ENCODE measurements at regions not wholly inside any gene's neighbourhood (a gene's known extent, or its start where the extent isn't known, plus 50 kb on each side); places are given as distances from the start of the nearest gene placed in this dataset.

DNA sequence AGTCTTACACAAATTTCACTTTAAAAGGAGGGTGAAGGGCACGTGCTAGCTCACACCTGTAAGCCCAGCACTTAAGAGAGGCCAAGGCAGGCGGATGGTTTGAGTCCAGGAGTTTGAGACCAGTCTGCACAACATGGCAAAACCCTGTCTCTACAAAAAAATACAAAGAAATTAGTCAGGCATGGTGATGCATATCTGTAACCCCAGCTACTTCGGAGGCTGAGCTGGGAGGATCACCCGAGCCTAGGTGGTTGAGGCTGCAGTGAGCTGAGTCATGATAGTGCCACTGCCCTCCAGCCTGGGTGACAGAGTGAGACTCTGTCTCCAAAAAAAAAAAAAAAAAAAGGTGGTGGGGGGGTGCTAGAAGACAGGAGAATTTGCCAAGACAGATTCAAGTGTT lies 237.3 kb upstream of the KLF14 start:
- WGBS = 95% methylated on average over 4 of the region's 4 CpGs
- no peaks in the 10 kb centered on the region for H3K36me3 ChIP-seq (ENCODE audit: insufficient read depth)
- no peak for DNase-seq (ENCODE audit: extremely low spot score)
- no peak overlapping the region for H3K4me3 ChIP-seq (ENCODE audit: low read depth, low read length)
- no peak overlapping the region for H3K27ac ChIP-seq (ENCODE audit: low read depth)
- peaks cover 3% of the 10 kb centered on the region for H3K4me1 ChIP-seq (ENCODE audit: insufficient read depth)

DNA sequence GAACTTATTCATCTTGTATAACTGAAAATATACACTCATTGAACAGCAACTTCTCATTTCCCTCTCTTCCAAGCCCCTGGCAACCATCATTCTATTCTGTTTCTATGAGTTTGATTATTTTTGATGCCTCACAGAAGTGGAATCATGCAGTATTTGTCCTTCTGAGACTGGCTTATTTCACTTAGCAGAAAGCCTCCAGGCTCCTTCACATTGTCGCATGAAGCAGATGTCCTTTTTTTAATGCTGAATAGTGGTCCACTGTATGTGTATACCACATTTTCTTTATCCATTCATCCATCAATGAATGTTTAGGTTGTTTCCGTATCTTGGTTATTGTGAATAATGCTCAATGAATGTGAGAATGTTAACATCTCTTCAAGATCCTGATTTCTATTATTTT lies 238.2 kb upstream of the KLF14 start:
- Histone ChIP-seq H3K27ac (ENCODE audit: low read depth) (no peak overlapping the region), H3K4me1 (ENCODE audit: insufficient read depth) (peaks cover 3% of the 10 kb centered on the region)
- no peak for DNase-seq (ENCODE audit: extremely low spot score)

DNA sequence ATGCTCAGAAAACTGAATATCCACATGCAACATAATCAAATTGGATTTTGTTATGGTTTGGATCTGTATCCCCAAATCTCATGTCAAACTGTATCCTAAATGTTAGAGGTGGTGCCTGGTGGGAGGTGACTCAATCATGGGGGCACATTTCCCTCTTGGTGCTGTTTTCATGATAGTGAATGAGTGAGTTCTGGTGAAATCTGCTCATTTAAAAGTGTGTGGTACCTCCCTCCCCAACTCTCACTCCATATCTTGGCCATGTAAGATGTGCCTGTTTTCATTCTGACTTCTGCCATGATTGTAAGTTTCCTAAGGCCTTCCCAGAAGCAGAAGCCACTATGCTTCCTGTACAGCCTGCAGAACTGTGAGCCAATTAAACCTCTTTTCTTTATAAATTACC lies 239.6 kb upstream of the KLF14 start:
- no peak for DNase-seq (ENCODE audit: extremely low spot score)
- Histone ChIP-seq H3K27ac (ENCODE audit: low read depth) (no peak overlapping the region), H3K4me1 (ENCODE audit: insufficient read depth) (peaks cover 3% of the 10 kb centered on the region)

More for the DNA sequence above, 238.2 kb upstream of the KLF14 start:
- Histone ChIP-seq H3K36me3 (ENCODE audit: insufficient read depth) (no peaks in the 10 kb centered on the region), H3K4me3 (ENCODE audit: low read depth, low read length) (no peak overlapping the region)
- whole genome bisulfite sequencing = 97% methylated on average over 2 of the region's 2 CpGs

DNA sequence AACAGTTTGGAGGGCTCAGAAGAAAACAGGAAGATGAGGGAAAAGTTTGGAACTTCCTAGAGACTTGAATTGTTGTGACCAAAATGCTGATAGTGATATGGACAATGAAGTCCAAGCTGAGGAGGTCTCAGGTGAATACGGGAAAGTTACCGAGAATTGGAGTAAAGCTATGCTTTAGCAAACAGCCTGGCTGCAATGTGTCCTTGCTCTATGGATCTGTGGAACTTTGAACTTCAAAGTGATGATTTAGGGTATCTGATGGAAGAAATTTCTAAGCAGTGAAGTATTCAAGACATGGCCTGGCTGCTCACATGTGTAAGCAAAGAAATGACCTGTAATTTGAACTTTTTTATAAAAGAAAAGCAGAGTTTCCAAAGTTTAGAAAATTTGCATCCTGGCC lies 240.2 kb upstream of the KLF14 start:
- Histone ChIP-seq H3K4me1 (ENCODE audit: insufficient read depth) (peaks cover 3% of the 10 kb centered on the region), H3K4me3 (ENCODE audit: low read depth, low read length) (no peak overlapping the region), H3K27ac (ENCODE audit: low read depth) (no peak overlapping the region), H3K36me3 (ENCODE audit: insufficient read depth) (no peaks in the 10 kb centered on the region)
- no peak for DNase-seq (ENCODE audit: extremely low spot score)
- 98% methylated on average over 2 of the region's 2 CpGs for WGBS

More for the DNA sequence above, 239.6 kb upstream of the KLF14 start:
- Histone ChIP-seq H3K36me3 (ENCODE audit: insufficient read depth) (no peaks in the 10 kb centered on the region), H3K4me3 (ENCODE audit: low read depth, low read length) (no peak overlapping the region)

DNA sequence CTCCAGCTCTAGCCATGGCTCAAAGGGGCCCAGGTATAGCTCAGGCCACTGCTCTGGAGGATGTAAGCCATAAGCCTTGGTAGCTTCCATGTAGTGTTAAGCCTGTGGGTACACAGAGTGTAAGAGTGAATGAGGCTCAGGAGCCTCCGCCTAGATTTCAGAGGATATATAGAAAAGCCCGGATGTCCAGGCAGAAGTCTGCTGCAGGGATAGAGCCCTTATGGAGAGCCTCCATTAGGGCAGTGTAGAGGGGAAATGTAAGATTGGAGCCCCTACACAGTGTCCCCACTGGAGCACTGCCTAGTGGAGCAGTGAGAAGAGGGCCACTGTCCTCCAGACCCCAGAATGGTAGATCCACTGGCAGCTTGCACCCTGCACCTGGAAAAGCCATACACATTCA lies 240.8 kb upstream of the KLF14 start:
- Histone ChIP-seq H3K4me3 (ENCODE audit: low read depth, low read length) (no peak overlapping the region), H3K4me1 (ENCODE audit: insufficient read depth) (peaks cover 3% of the 10 kb centered on the region), H3K36me3 (ENCODE audit: insufficient read depth) (no peaks in the 10 kb centered on the region), H3K27ac (ENCODE audit: low read depth) (no peak overlapping the region)
- 95% methylated on average over 2 of the region's 2 CpGs for WGBS
- no peak for DNase-seq (ENCODE audit: extremely low spot score)

DNA sequence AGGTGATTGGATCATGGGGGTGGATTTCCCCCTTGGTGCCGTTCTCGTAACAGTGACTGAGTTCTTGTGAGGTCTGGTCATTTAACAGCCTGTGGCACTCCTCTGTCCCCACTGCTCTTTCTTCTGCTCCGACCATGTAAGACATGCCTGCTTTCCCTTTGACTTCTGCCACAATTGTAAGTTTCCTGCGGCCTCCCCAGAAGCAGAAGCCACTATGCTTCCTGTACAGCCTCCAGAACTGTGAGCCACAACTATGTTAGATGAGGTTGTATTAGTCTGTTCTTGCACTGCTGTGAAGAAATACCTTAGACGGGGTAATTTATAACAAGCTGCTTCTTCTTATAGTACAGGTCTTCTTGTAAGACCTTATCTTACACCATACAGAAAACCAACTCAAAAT lies 241.7 kb upstream of the KLF14 start:
- no peak overlapping the region for H3K4me3 ChIP-seq (ENCODE audit: low read depth, low read length)
- whole genome bisulfite sequencing = 93% methylated on average over 5 of the region's 5 CpGs
- H3K4me1 ChIP-seq (ENCODE audit: insufficient read depth) = no peaks in the 10 kb centered on the region
- no peaks in the 10 kb centered on the region for H3K36me3 ChIP-seq (ENCODE audit: insufficient read depth)
- no peak for DNase-seq (ENCODE audit: extremely low spot score)
- no peak overlapping the region for H3K27ac ChIP-seq (ENCODE audit: low read depth)

DNA sequence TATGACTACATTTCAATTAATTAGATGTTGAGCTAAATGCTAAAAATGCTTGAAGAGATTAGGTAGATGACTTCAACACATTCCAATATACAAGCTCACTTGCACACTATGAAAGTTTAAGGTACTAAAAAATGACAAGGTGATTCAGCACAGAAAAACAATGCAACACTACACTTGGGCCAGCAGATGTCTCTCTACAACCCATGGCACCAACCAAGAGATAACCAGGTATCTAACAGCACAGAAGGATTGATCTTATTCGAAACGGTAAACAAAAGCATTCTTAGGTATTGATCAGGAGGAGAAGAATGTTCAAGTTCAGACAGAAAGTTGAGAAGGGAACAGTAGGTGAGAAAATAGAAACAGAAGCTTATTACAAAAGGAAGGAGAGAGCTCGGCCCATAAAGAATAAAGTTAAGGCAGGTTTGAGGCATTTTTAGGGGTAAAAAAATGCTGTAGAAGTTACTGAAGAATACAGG lies 248.2 kb upstream of the KLF14 start:
- no peak overlapping the region for H3K4me3 ChIP-seq (ENCODE audit: low read depth, low read length)
- no peak for DNase-seq (ENCODE audit: extremely low spot score)
- H3K36me3 ChIP-seq (ENCODE audit: insufficient read depth) = no peaks in the 10 kb centered on the region
- WGBS = 35% methylated on average over 3 of the region's 3 CpGs
- no peak overlapping the region for H3K27ac ChIP-seq (ENCODE audit: low read depth)
- H3K4me1 ChIP-seq (ENCODE audit: insufficient read depth) = no peaks in the 10 kb centered on the region

DNA sequence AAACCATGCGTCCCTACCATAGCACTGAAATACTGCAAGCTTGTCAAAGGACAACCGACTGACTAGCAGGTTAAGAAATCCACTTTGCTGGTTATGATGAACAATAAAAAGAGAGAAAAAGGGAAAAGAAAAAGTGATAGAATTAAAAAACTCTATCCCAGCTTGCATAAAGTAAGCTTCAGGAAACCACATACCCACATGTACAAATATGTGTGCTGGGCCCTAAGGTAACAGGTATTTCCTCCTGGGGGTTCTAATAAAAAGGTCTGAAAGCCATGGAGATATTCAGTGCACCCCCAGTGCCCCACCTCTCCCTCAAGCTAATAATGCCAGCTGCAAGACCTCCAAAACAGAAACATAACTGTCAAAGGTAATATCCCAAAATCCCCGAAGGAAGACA lies 248.6 kb upstream of the KLF14 start:
- Histone ChIP-seq H3K4me3 (ENCODE audit: low read depth, low read length) (no peak overlapping the region), H3K4me1 (ENCODE audit: insufficient read depth) (no peaks in the 10 kb centered on the region), H3K36me3 (ENCODE audit: insufficient read depth) (no peaks in the 10 kb centered on the region), H3K27ac (ENCODE audit: low read depth) (no peak overlapping the region)
- WGBS = 54% methylated on average over 3 of the region's 3 CpGs
- no peak for DNase-seq (ENCODE audit: extremely low spot score)

DNA sequence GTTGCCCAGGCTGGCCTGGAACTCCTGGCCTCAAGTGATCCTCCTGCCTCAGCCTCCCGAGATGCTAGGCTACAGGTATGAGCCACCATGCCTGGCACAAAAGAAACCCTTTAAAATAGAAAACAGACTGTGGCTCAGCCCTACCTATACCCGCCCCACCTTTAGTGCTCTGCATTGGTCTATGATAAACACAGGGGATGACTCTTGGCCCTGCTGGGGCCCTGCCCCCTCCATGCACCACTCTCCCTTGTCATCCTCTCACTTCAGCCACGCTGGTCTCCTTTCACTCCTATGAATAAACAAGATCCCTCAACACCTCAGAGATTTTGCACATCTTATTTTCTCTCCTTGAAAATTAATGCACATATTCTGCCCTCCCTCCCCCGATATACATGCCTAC lies 251.4 kb upstream of the KLF14 start:
- H3K4me3 ChIP-seq (ENCODE audit: low read depth, low read length) = no peak overlapping the region
- 92% methylated on average over 4 of the region's 4 CpGs for WGBS
- peaks cover 2% of the 10 kb centered on the region for H3K4me1 ChIP-seq (ENCODE audit: insufficient read depth)
- no peak for DNase-seq (ENCODE audit: extremely low spot score)
- no peaks in the 10 kb centered on the region for H3K36me3 ChIP-seq (ENCODE audit: insufficient read depth)
- H3K27ac ChIP-seq (ENCODE audit: low read depth) = no peak overlapping the region

DNA sequence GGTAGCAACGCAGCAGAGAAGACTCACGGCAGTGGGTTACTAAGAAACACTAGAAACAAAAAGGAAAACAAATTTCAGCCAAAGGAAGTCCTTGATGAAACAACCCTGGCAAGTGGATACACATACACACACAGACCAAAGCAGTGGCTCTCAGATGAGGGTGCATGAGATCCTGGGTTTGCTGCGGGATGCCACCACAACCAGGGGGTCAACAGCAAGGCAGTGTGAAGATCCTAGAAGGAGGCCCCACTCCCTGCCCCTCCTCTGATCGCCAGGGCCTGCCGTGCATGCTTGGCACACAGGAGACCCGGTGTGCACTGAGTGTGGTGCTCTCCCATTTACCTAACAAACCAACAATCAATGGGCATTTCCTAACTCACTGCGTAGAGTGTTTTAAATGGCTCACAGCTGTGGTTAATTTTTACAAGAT lies 252.3 kb upstream of the KLF14 start:
- Histone ChIP-seq H3K36me3 (ENCODE audit: insufficient read depth) (no peaks in the 10 kb centered on the region), H3K4me1 (ENCODE audit: insufficient read depth) (peaks cover 4% of the 10 kb centered on the region), H3K27ac (ENCODE audit: low read depth) (no peak overlapping the region), H3K4me3 (ENCODE audit: low read depth, low read length) (no peak overlapping the region)
- whole genome bisulfite sequencing = 43% methylated on average over 7 of the region's 7 CpGs
- DNase-seq (ENCODE audit: extremely low spot score) = no peak

DNA sequence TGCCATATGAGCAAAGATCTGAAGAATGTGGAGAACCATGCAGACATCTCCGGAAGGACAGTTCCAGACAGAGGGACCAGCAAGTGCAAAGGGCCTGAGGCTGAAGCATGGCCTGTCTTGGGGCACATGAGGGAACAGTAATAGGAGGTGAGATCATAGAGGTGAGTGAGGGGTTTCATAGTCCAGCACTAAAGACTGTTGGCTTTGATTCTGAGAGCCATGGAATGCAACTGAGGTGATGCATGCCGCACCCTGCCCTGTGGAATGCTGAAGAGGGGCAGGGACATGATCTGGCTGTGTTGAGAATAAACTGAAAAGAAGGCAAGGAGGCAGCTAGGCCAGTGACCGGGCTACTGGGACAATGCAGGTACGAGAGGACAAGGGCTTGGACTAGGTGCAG lies 253.1 kb upstream of the KLF14 start:
- Histone ChIP-seq H3K27ac (ENCODE audit: low read depth) (no peak overlapping the region), H3K4me1 (ENCODE audit: insufficient read depth) (peaks cover 4% of the 10 kb centered on the region), H3K4me3 (ENCODE audit: low read depth, low read length) (no peak overlapping the region), H3K36me3 (ENCODE audit: insufficient read depth) (no peaks in the 10 kb centered on the region)
- WGBS = 96% methylated on average over 4 of the region's 4 CpGs
- DNase-seq (ENCODE audit: extremely low spot score) = no peak

DNA sequence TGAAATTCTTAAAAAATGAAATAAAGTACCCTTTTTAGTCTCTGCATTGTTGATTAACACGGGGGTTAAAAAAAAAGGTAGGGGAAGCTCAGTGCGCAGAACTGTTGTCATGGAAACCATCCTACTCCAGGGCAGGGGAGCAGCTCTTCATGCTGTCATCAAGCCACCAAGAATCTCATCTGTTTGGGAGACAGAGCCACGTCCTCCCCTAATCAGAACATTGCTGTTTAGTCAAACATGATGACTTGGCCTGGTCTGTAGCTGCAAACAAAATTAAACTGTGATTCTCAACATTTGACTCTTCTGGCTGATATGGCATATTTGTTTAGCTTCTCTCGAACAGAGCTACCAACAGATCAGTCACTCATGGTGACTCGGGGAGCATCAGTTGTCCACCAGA lies 254.4 kb upstream of the KLF14 start:
- 36% methylated on average over 5 of the region's 5 CpGs for WGBS
- H3K36me3 ChIP-seq (ENCODE audit: insufficient read depth) = no peaks in the 10 kb centered on the region
- no peak overlapping the region for H3K27ac ChIP-seq (ENCODE audit: low read depth)
- H3K4me1 ChIP-seq (ENCODE audit: insufficient read depth) = peaks cover 4% of the 10 kb centered on the region
- no peak for DNase-seq (ENCODE audit: extremely low spot score)
- H3K4me3 ChIP-seq (ENCODE audit: low read depth, low read length) = no peak overlapping the region

DNA sequence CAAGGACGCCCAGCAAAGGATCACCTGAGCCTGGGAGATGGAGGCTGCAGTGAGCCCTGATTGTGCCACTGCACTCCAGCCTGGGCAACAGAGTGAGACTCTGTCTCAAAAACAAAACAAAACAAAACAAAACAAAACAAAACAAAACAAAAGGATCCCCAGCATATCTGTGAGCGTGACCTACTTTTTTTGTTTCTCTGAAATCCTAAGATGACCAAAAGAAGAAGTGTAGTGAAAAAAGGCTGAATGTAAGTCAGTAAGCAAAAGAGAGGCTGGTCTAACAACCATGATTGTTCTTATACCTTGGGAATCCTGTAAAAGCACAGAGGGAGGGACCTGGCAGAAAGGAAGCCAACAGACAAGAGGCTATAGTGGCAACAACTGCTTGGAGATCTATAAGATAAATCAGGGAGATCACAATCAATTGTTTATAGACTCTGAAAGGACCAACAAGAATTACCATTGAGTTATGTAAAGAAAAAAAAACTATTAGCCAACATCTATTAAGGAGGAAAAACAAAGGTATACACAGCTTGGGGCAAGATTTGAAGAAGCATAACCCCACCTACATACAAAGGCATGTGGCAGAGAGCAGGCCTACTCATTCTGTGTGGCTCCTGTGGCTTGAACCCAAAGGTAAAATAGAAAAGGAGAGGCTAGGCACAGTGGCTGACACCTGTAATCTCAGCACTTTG lies 255.2 kb upstream of the KLF14 start:
- WGBS = 78% methylated on average over 2 of the region's 2 CpGs
- Histone ChIP-seq H3K4me1 (ENCODE audit: insufficient read depth) (peaks cover 4% of the 10 kb centered on the region), H3K27ac (ENCODE audit: low read depth) (no peak overlapping the region), H3K36me3 (ENCODE audit: insufficient read depth) (no peaks in the 10 kb centered on the region), H3K4me3 (ENCODE audit: low read depth, low read length) (no peak overlapping the region)
- DNase-seq (ENCODE audit: extremely low spot score) = no peak

DNA sequence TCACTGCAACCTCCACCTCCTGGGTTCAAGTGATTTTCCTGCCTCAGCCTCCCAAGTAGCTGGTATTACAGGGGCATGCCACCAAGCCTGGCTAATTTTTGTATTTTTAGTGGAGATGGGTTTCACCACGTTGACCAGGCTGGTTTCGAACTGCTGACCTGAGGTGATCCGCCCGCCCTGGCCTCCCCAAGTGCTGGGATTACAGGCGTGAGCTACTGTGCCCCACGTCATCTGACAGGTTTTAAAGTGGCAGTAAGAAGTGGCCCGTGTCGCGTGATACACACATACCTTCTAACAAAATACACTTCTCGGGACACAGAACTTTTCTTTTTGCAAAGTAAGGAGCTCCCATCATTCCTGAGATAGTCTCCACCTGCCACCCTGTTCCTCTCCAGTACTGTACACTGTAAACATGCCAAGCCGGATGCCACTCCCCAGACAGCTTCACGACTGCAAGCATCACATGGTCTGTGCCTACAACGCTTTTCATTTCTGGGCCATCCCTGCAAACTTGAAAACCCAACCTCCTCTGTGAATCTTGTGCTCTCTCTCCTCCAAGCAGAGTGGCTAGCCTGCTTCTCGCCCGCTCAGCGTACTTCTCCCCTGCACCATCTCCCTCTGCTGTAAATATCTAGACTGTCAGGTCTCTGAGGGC lies 256.3 kb upstream of the KLF14 start:
- H3K4me1 ChIP-seq (ENCODE audit: insufficient read depth) = peaks cover 5% of the 10 kb centered on the region
- 72% methylated on average over 16 of the region's 16 CpGs for WGBS
- no peaks in the 10 kb centered on the region for H3K36me3 ChIP-seq (ENCODE audit: insufficient read depth)

More for the DNA sequence above, 256.3 kb upstream of the KLF14 start:
- H3K4me3 ChIP-seq (ENCODE audit: low read depth, low read length) = no peak overlapping the region
- H3K27ac ChIP-seq (ENCODE audit: low read depth) = no peak overlapping the region
- DNase-seq (ENCODE audit: extremely low spot score) = no peak
